Osteocyte (in vitro differentiated cells): ENCODE measurements at regions not wholly inside any gene's neighbourhood (a gene's known extent, or its start where the extent isn't known, plus 50 kb on each side); places are given as distances from the start of the nearest gene placed in this dataset.

ENCODE experiments used
- DNase-seq: peaks from one replicate; pipeline ENCODE4 v3.0.0; 2021; ENCODE audit warnings: mixed read lengths; ENCODE audit not compliant: unreplicated experiment; ENCODE audit errors: extremely low spot score
- H3K27ac Mint-ChIP-seq: one replicate; pipeline ENCODE4 v1.8.0; 2021; ENCODE audit warnings: mild to moderate bottlenecking, mixed read lengths; ENCODE audit not compliant: unreplicated experiment
- H3K27me3 Mint-ChIP-seq: one replicate; pipeline ENCODE4 v1.8.0; 2021; ENCODE audit warnings: mixed read lengths; ENCODE audit not compliant: unreplicated experiment
- H3K36me3 Mint-ChIP-seq: one replicate; pipeline ENCODE4 v1.8.0; 2021; ENCODE audit warnings: mixed read lengths; ENCODE audit not compliant: unreplicated experiment
- H3K4me1 Mint-ChIP-seq: one replicate; pipeline ENCODE4 v1.8.0; 2021; ENCODE audit warnings: mixed read lengths; ENCODE audit not compliant: unreplicated experiment
- H3K4me3 Mint-ChIP-seq: one replicate; pipeline ENCODE4 v1.8.0; 2021; ENCODE audit warnings: mild to moderate bottlenecking, moderate library complexity, mixed read lengths; ENCODE audit not compliant: unreplicated experiment
- H3K9me3 Mint-ChIP-seq: one replicate; pipeline ENCODE4 v1.8.0; 2021; ENCODE audit warnings: mixed read lengths; ENCODE audit not compliant: unreplicated experiment
- CTCF ChIP-seq: fragments of 200-600 bp; sonication (generic); IDR thresholded peaks from 2 replicates; pipeline ENCODE4 v1.5.0; 2021; ENCODE audit warnings: antibody characterized with exemption, mild to moderate bottlenecking, moderate library complexity

DNA sequence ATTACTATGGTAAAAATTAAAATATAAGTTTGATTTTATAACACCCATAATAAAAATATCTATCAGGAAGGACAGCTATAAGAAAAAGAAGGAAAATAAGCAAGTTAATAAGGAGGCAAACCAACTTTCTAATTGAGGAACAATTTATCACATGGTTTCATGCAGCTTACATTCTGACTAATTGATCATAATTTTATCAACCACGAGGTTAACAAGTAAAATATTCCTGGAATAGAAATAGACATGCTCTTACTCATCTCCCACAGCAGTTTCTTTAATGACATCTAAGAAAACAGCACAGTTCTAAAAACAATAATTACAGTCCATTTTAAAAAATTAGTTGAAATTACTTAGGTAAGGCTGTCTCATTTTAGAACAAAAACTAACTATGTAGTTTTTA lies 130.8 kb upstream of the KRR1 start:
- no peaks in the 10 kb centered on the region for H3K27me3 Mint-ChIP-seq
- DNase-seq: no peak
- H3K4me1 Mint-ChIP-seq: peaks cover 7% of the 10 kb centered on the region
- no peak overlapping the region for H3K27ac Mint-ChIP-seq
- TF ChIP-seq CTCF: no peak
- H3K9me3 Mint-ChIP-seq: no peaks in the 10 kb centered on the region
- no peaks in the 10 kb centered on the region for H3K36me3 Mint-ChIP-seq
- no peak overlapping the region for H3K4me3 Mint-ChIP-seq

GRCh38 chr12:75641031-75641780 lies 129.8 kb upstream of the KRR1 start:
- no peak for TF ChIP-seq CTCF
- H3K27ac Mint-ChIP-seq: no peak overlapping the region
- no peaks in the 10 kb centered on the region for H3K27me3 Mint-ChIP-seq
- no peaks in the 10 kb centered on the region for H3K36me3 Mint-ChIP-seq
- DNase-seq: no peak
- peaks cover 7% of the 10 kb centered on the region for H3K4me1 Mint-ChIP-seq
- H3K9me3 Mint-ChIP-seq: no peaks in the 10 kb centered on the region
- no peak overlapping the region for H3K4me3 Mint-ChIP-seq

GRCh38 chr12:75638792-75639191 lies 127.4 kb upstream of the KRR1 start:
- DNase-seq: no peak
- no peak for TF ChIP-seq CTCF
- H3K4me1 Mint-ChIP-seq: peaks cover 19% of the 10 kb centered on the region
- no peaks in the 10 kb centered on the region for H3K9me3 Mint-ChIP-seq
- no peak overlapping the region for H3K4me3 Mint-ChIP-seq
- no peaks in the 10 kb centered on the region for H3K36me3 Mint-ChIP-seq
- H3K27me3 Mint-ChIP-seq: no peaks in the 10 kb centered on the region
- H3K27ac Mint-ChIP-seq: no peak overlapping the region

- TF ChIP-seq CTCF: no peak
- Mint-ChIP-seq H3K4me1 (peaks cover 19% of the 10 kb centered on the region), H3K27ac (no peak overlapping the region), H3K4me3 (no peak overlapping the region), H3K27me3 (no peaks in the 10 kb centered on the region), H3K36me3 (no peaks in the 10 kb centered on the region), H3K9me3 (no peaks in the 10 kb centered on the region)
- DNase-seq: no peak
These were observed 125.2 kb upstream of the KRR1 start for GRCh38 chr12:75636607-75637006.

DNA sequence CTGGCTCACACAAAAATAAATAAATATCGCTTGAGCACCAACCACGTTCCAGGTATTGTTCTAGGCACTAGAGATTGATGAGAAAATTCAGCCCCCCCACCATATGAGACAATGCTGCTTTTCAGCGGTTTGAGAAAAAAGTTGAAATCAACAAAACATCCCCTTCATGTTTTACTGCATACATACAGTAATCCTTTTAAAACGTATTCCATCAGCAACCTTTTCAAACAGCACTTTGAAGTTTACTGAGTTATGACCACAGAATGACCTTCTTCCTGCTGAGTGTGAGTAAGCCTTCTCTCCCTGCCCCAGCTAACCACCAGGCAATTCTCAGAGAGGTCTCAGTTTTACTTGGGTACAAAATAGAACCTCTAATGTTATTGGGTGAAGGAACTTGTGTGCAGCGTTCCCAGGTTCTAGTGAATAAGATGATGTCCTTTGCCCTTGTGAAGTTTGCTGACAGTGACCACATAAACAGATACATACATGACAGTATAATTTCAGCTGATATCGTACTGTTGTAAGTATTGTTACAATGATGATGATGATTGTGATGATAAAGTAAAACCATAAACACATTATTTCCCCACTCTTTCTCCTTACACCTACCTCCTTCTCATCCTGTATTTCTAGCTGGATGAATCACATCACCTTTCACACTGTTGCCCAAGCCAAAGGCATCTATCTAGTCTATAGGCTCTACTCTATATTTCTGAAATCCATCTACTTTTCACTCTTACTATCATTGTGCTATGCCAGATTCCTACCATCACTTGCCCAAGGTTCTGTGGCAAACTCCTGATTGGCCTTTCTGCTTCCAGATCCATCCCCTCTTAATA lies 124.4 kb upstream of the KRR1 start:
- no peak for DNase-seq
- H3K36me3 Mint-ChIP-seq: no peaks in the 10 kb centered on the region
- H3K4me1 Mint-ChIP-seq: peaks cover 14% of the 10 kb centered on the region
- no peak overlapping the region for H3K4me3 Mint-ChIP-seq
- no peak overlapping the region for H3K27ac Mint-ChIP-seq
- H3K27me3 Mint-ChIP-seq: no peaks in the 10 kb centered on the region
- H3K9me3 Mint-ChIP-seq: no peaks in the 10 kb centered on the region
- TF ChIP-seq CTCF: no peak
